KMS-11 (cell line): ENCODE measurements at regions not wholly inside any gene's neighbourhood (a gene's known extent, or its start where the extent isn't known, plus 50 kb on each side); places are given as distances from the start of the nearest gene placed in this dataset.

Experiments
- H2AFZ ChIP-seq: fragments of 200-600 bp; sonication (generic); 2 replicates; pipeline ENCODE4 v1.6.1; 2016; ENCODE audit warnings: antibody characterized with exemption, mixed run types, low read depth
- H3K27ac ChIP-seq: fragments of 200-600 bp; sonication (generic); 2 replicates; pipeline ENCODE4 v1.6.1; 2016; ENCODE audit warnings: mild to moderate bottlenecking, mixed run types
- H3K27me3 ChIP-seq: fragments of 200-600 bp; sonication (generic); 2 replicates; pipeline ENCODE4 v1.6.1; 2017; ENCODE audit warnings: mild to moderate bottlenecking, low read depth, mixed run types, moderate library complexity; ENCODE audit not compliant: insufficient read depth
- H3K36me3 ChIP-seq: fragments of 200-600 bp; sonication (generic); 2 replicates; pipeline ENCODE4 v1.6.1; 2017; ENCODE audit warnings: mild to moderate bottlenecking, mixed run types; ENCODE audit not compliant: insufficient read depth
- H3K4me1 ChIP-seq: fragments of 200-600 bp; sonication (generic); 2 replicates; pipeline ENCODE4 v1.6.1; 2016; ENCODE audit warnings: mild to moderate bottlenecking, low read depth, mixed run types; ENCODE audit not compliant: poor library complexity, severe bottlenecking
- H3K4me2 ChIP-seq: fragments of 200-600 bp; sonication (generic); 2 replicates; pipeline ENCODE4 v1.7.0; 2016; ENCODE audit warnings: mild to moderate bottlenecking, mixed run types
- H3K4me3 ChIP-seq: fragments of 200-600 bp; sonication (generic); IDR thresholded peaks from 2 replicates; pipeline ENCODE4 v1.6.1; 2017; ENCODE audit warnings: low read depth, low read length, mixed read lengths; ENCODE audit not compliant: insufficient read depth
- H3K79me2 ChIP-seq: fragments of 200-600 bp; sonication (generic); 2 replicates; pipeline ENCODE4 v1.6.1; 2016; ENCODE audit warnings: low read depth, mixed run types; ENCODE audit not compliant: insufficient read depth
- H3K9ac ChIP-seq: fragments of 200-600 bp; sonication (generic); 2 replicates; pipeline ENCODE4 v1.6.1; 2016; ENCODE audit warnings: mild to moderate bottlenecking, mixed run types
- H4K20me1 ChIP-seq: fragments of 200-600 bp; sonication (generic); 2 replicates; pipeline ENCODE4 v1.6.1; 2016; ENCODE audit warnings: mild to moderate bottlenecking, mixed run types; ENCODE audit not compliant: insufficient read depth
- CTCF ChIP-seq: fragments of 200-600 bp; sonication (generic); conservative IDR thresholded peaks from 2 replicates; pipeline ENCODE4 v1.6.1; 2017; ENCODE audit warnings: low read depth, mild to moderate bottlenecking, antibody characterized with exemption, low read length, moderate library complexity, mixed read lengths

- Histone ChIP-seq H3K4me2 (no peak overlapping the region), H4K20me1 (no peaks in the 10 kb centered on the region), H2AFZ (no peak overlapping the region), H3K79me2 (no peaks in the 10 kb centered on the region), H3K27me3 (no peaks in the 10 kb centered on the region), H3K27ac (no peak overlapping the region), H3K4me3 (no peak overlapping the region), H3K4me1 (no peaks in the 10 kb centered on the region), H3K9ac (no peak overlapping the region), H3K36me3 (no peaks in the 10 kb centered on the region)
- no peak for TF ChIP-seq CTCF
Measured at GRCh38 chr5:173423452-173424117, 95.4 kb upstream of the STC2 start.

- H3K27ac ChIP-seq = no peak overlapping the region
- no peaks in the 10 kb centered on the region for H3K36me3 ChIP-seq
- H3K4me3 ChIP-seq = no peak overlapping the region
- no peak overlapping the region for H2AFZ ChIP-seq
- H3K79me2 ChIP-seq = no peaks in the 10 kb centered on the region
- TF ChIP-seq CTCF = no peak
- H3K4me1 ChIP-seq = no peaks in the 10 kb centered on the region
- H3K4me2 ChIP-seq = no peak overlapping the region
- no peaks in the 10 kb centered on the region for H4K20me1 ChIP-seq
- H3K9ac ChIP-seq = no peak overlapping the region
- no peaks in the 10 kb centered on the region for H3K27me3 ChIP-seq
Measured at GRCh38 chr5:173420108-173420507, 91.9 kb upstream of the STC2 start.

- H3K4me2 ChIP-seq = no peak overlapping the region
- no peak for TF ChIP-seq CTCF
- no peaks in the 10 kb centered on the region for H3K4me1 ChIP-seq
- no peaks in the 10 kb centered on the region for H3K27me3 ChIP-seq
- no peak overlapping the region for H3K9ac ChIP-seq
- no peak overlapping the region for H3K27ac ChIP-seq
- H3K4me3 ChIP-seq = no peak overlapping the region
- no peaks in the 10 kb centered on the region for H4K20me1 ChIP-seq
- H3K79me2 ChIP-seq = no peaks in the 10 kb centered on the region
- H3K36me3 ChIP-seq = no peaks in the 10 kb centered on the region
- H2AFZ ChIP-seq = no peak overlapping the region
Measured at GRCh38 chr5:173413471-173413982, 85.3 kb upstream of the STC2 start.

- Histone ChIP-seq H2AFZ (no peak overlapping the region), H3K27me3 (no peaks in the 10 kb centered on the region), H3K79me2 (no peaks in the 10 kb centered on the region), H3K27ac (no peak overlapping the region), H4K20me1 (no peaks in the 10 kb centered on the region), H3K4me3 (no peak overlapping the region), H3K36me3 (no peaks in the 10 kb centered on the region), H3K4me1 (no peaks in the 10 kb centered on the region), H3K9ac (no peak overlapping the region), H3K4me2 (no peak overlapping the region)
- no peak for TF ChIP-seq CTCF
Measured at GRCh38 chr5:173412566-173412965, 84.4 kb upstream of the STC2 start.
